Erythroblast (primary cell): ENCODE measurements at regions not wholly inside any gene's neighbourhood (a gene's known extent, or its start where the extent isn't known, plus 50 kb on each side); places are given as distances from the start of the nearest gene placed in this dataset.

Experiments used
- GATA1 ChIP-seq: IDR thresholded peaks from 2 replicates; pipeline ENCODE4 v1.6.1; 2011; ENCODE audit warnings: low read depth, mild to moderate bottlenecking, control low read depth, low read length, moderate library complexity
- POLR2A ChIP-seq: IDR thresholded peaks from 2 replicates; pipeline ENCODE4 v1.6.1; 2011; ENCODE audit warnings: mild to moderate bottlenecking, low read length

DNA sequence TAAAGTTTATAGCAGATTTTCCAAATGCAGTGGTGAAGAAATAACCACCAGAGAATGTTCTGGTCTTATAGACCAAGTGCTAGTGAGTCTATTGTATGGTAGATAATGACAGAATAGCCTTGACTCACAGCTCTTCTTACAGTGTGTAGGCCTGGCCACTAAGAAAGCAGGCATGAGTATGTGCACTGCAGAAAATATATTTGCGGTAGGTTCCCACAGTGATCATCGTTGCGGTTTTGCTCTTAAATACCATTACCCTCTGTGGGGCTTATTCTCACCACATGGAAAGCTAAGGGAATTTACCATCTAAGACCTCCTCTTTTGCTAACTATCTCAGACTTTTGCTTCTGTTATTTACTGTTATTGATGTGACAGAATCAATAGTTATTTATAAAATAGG is 212.3 kb upstream of the SYNDIG1 start:
- TF ChIP-seq POLR2A: no peak
- TF ChIP-seq GATA1: no peak
